GM23248 (cell line): ENCODE measurements at regions not wholly inside any gene's neighbourhood (a gene's known extent, or its start where the extent isn't known, plus 50 kb on each side); places are given as distances from the start of the nearest gene placed in this dataset.

Experiments used
- DNase-seq: peaks from one replicate; pipeline ENCODE4 v3.0.0-alpha.2; 2015
- H2AFZ ChIP-seq: fragments of 200-600 bp; sonication (generic); 2 replicates; pipeline ENCODE4 v1.6.1; 2016; ENCODE audit warnings: antibody characterized with exemption
- H3F3A ChIP-seq: fragments of 200-600 bp; sonication (generic); 2 replicates; pipeline ENCODE4 v1.6.1; 2016; ENCODE audit warnings: mild to moderate bottlenecking, antibody characterized with exemption, mixed run types; ENCODE audit not compliant: insufficient read depth
- H3K27ac ChIP-seq: fragments of 200-600 bp; sonication (generic); 2 replicates; pipeline ENCODE4 v1.5.1; 2016; ENCODE audit warnings: mild to moderate bottlenecking
- H3K27me3 ChIP-seq: fragments of 200-600 bp; sonication (generic); replicated peaks from 2 replicates; pipeline ENCODE4 v1.6.1; 2016; ENCODE audit warnings: mild to moderate bottlenecking; ENCODE audit not compliant: insufficient read depth
- H3K36me3 ChIP-seq: fragments of 200-600 bp; sonication (generic); 2 replicates; pipeline ENCODE4 v1.6.1; 2016; ENCODE audit warnings: low read depth, mild to moderate bottlenecking
- H3K4me1 ChIP-seq: fragments of 200-600 bp; sonication (generic); 2 replicates; pipeline ENCODE4 v1.6.1; 2016; ENCODE audit warnings: mild to moderate bottlenecking; ENCODE audit not compliant: insufficient read depth
- H3K4me2 ChIP-seq: fragments of 200-600 bp; sonication (generic); one replicate; pipeline ENCODE4 v1.6.1; 2016; ENCODE audit warnings: mild to moderate bottlenecking; ENCODE audit not compliant: unreplicated experiment
- H3K4me3 ChIP-seq: fragments of 200-600 bp; sonication (generic); 2 replicates; pipeline ENCODE4 v1.5.1; 2016; ENCODE audit warnings: mild to moderate bottlenecking
- H3K79me2 ChIP-seq: fragments of 200-600 bp; sonication (generic); 2 replicates; pipeline ENCODE4 v1.6.1; 2016; ENCODE audit warnings: mild to moderate bottlenecking; ENCODE audit not compliant: insufficient read depth
- H3K9ac ChIP-seq: fragments of 200-600 bp; sonication (generic); 2 replicates; pipeline ENCODE4 v1.6.1; 2016; ENCODE audit warnings: mild to moderate bottlenecking
- H3K9me2 ChIP-seq: fragments of 200-600 bp; sonication (generic); 2 replicates; pipeline ENCODE4 v1.6.1; 2016; ENCODE audit warnings: mixed run types, mild to moderate bottlenecking, moderate library complexity; ENCODE audit not compliant: insufficient read depth
- H3K9me3 ChIP-seq: fragments of 200-600 bp; sonication (generic); one replicate; pipeline ENCODE4 v1.6.1; 2017; ENCODE audit warnings: low read depth
- H4K20me1 ChIP-seq: fragments of 200-600 bp; sonication (generic); 2 replicates; pipeline ENCODE4 v1.6.0; 2016; ENCODE audit not compliant: insufficient read depth
- EZH2 ChIP-seq: fragments of 200-600 bp; sonication (generic); IDR thresholded peaks from 2 replicates; pipeline ENCODE4 v1.6.1; 2018; ENCODE audit warnings: antibody characterized with exemption, mild to moderate bottlenecking; ENCODE audit not compliant: insufficient read depth, poor library complexity, severe bottlenecking
- EZH2phosphoT487 ChIP-seq: fragments of 200-600 bp; sonication (generic); IDR thresholded peaks from 2 replicates; pipeline ENCODE4 v1.6.1; 2018; ENCODE audit warnings: antibody characterized with exemption, moderate library complexity, mild to moderate bottlenecking, low read depth; ENCODE audit not compliant: insufficient read depth
- WGBS, 2 experiments: methylation state at CpG; one replicate each; pipeline ENCODE4 v1.1.6; 2015 to 2017; ENCODE audit warnings: low lambda C conversion rate in 2 of 2, low coverage in 1 of 2; ENCODE audit errors: missing lambda C conversion rate in 2 of 2; 5-methylcytosine and 5-hydroxymethylcytosine counted together
- in situ Hi-C: fragments of 300-500 bp; cut with MboI; formaldehyde crosslinking; loops from 2 replicates; pipeline ENCODE4 v1.15.0; 2020

- Histone ChIP-seq H4K20me1 (no peaks in the 10 kb centered on the region), H3K9me3 (no peaks in the 10 kb centered on the region), H3K4me1 (peaks cover 22% of the 10 kb centered on the region), H3K27me3 (no peaks in the 10 kb centered on the region), H2AFZ (no peak overlapping the region), H3K9ac (no peak overlapping the region), H3F3A (peaks cover 22% of the 10 kb centered on the region), H3K79me2 (no peaks in the 10 kb centered on the region), H3K36me3 (no peaks in the 10 kb centered on the region), H3K4me3 (no peak overlapping the region), H3K9me2 (no peaks in the 10 kb centered on the region), H3K27ac (no peak overlapping the region), H3K4me2 (no peak overlapping the region)
- WGBS, 2 experiments = 77 to 88% methylated on average over 4 of the region's 4 CpGs
- TF ChIP-seq EZH2 (no peak), EZH2phosphoT487 (no peak)
- in situ Hi-C loops = no loop called here
- DNase-seq = no peak
Measured at GRCh38 chr16:64445245-64445644, 676.6 kb downstream of the CDH11 start.

GRCh38 chr16:64440421-64440831, 681.4 kb downstream of the CDH11 start:
- H3K36me3 ChIP-seq = no peaks in the 10 kb centered on the region
- 3 to 5% methylated on average over 3 of the region's 3 CpGs for WGBS, 2 experiments
- TF ChIP-seq EZH2phosphoT487 (0 out of 2 replicates have a peak, but pooled peaks have one; percentile 72), EZH2 (no peak)
- peak overlapping the region; percentile 89 for H3K27ac ChIP-seq
- peaks cover 21% of the 10 kb centered on the region for H3K4me1 ChIP-seq
- H3K4me3 ChIP-seq = 0 out of 2 replicates have a peak overlapping the region, but pooled peaks have one; percentile 9
- H3K4me2 ChIP-seq = peak overlapping the region; percentile 69
- peak overlapping the region; percentile 69 for H3K9ac ChIP-seq
- H2AFZ ChIP-seq = peak overlapping the region; percentile 11; the same call in 1 of the 2 replicates
- no peaks in the 10 kb centered on the region for H4K20me1 ChIP-seq
- H3F3A ChIP-seq = peaks cover 17% of the 10 kb centered on the region
- H3K79me2 ChIP-seq = no peaks in the 10 kb centered on the region
- no peaks in the 10 kb centered on the region for H3K9me3 ChIP-seq
- in situ Hi-C loops = no loop called here
- H3K9me2 ChIP-seq = no peaks in the 10 kb centered on the region
- H3K27me3 ChIP-seq = no peaks in the 10 kb centered on the region
- DNase-seq = peak; percentile 97

GRCh38 chr16:64440005-64440404, 681.9 kb downstream of the CDH11 start:
- H3K9ac ChIP-seq = peak overlapping the region; percentile 69
- in situ Hi-C loops = no loop called here

GRCh38 chr16:64437706-64438324, 684.0 kb downstream of the CDH11 start:
- H3K4me2 ChIP-seq = no peak overlapping the region

More at GRCh38 chr16:64440005-64440404, 681.9 kb downstream of the CDH11 start:
- H3F3A ChIP-seq = peaks cover 17% of the 10 kb centered on the region
- H3K27ac ChIP-seq = peak overlapping the region; percentile 89
- H2AFZ ChIP-seq = peak overlapping the region; percentile 11; the same call in 1 of the 2 replicates
- no peaks in the 10 kb centered on the region for H3K9me3 ChIP-seq
- no peaks in the 10 kb centered on the region for H4K20me1 ChIP-seq
- H3K9me2 ChIP-seq = no peaks in the 10 kb centered on the region
- H3K4me2 ChIP-seq = peak overlapping the region; percentile 57
- H3K4me3 ChIP-seq = 0 out of 2 replicates have a peak overlapping the region, but pooled peaks have one; percentile 9
- no peak for DNase-seq
- no peaks in the 10 kb centered on the region for H3K79me2 ChIP-seq
- WGBS, 2 experiments = 91% methylated on average over 5 of the region's 5 CpGs
- H3K4me1 ChIP-seq = peaks cover 21% of the 10 kb centered on the region
- H3K36me3 ChIP-seq = no peaks in the 10 kb centered on the region
- TF ChIP-seq EZH2phosphoT487 = no peak
- TF ChIP-seq EZH2 = no peak
- H3K27me3 ChIP-seq = no peaks in the 10 kb centered on the region

More at GRCh38 chr16:64437706-64438324, 684.0 kb downstream of the CDH11 start:
- Histone ChIP-seq H3K27me3 (no peaks in the 10 kb centered on the region), H3K9me2 (no peaks in the 10 kb centered on the region), H3K9ac (no peak overlapping the region), H4K20me1 (no peaks in the 10 kb centered on the region), H3K27ac (no peak overlapping the region), H3F3A (peaks cover 17% of the 10 kb centered on the region), H3K36me3 (no peaks in the 10 kb centered on the region), H3K79me2 (no peaks in the 10 kb centered on the region), H3K4me1 (peaks cover 21% of the 10 kb centered on the region), H2AFZ (no peak overlapping the region), H3K4me3 (no peak overlapping the region), H3K9me3 (no peaks in the 10 kb centered on the region)
- TF ChIP-seq EZH2 (no peak), EZH2phosphoT487 (no peak)
- in situ Hi-C loops = no loop called here
- DNase-seq = no peak
- 85 to 87% methylated on average over 9 of the region's 9 CpGs for WGBS, 2 experiments
